ENCODE measurements at regions not wholly inside any gene's neighbourhood (a gene's known extent, or its start where the extent isn't known, plus 50 kb on each side); places are given as distances from the start of the nearest gene placed in this dataset.

DNA sequence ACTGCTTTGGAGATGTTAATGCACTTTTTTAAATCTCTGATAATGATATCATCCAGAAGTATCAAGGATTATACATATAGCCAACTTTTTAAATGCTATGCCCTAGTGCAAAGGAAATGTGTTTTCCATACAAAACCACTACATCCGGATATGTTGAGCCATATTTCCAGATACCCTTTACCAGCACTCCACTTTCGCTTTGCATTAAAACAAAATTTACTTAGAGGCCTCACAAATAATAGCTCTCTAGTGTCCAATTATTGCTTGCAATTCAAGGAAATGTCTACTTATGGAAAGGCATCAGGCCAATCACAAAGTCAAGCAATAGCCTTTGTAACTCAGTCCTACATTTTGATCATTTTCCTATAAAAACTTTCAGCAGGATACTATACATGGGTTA, 1072.8 kb upstream of the INTU start:
- DNase-seq (no peak), ATAC-seq (no peak)
- no peaks in the 10 kb centered on the region for H3K4me1 Mint-ChIP-seq (ENCODE audit: low read depth)
- no peak overlapping the region for H3K4me3 Mint-ChIP-seq
- H3K36me3 Mint-ChIP-seq (ENCODE audit: low read depth): no peaks in the 10 kb centered on the region
- no peaks in the 10 kb centered on the region for H3K27me3 Mint-ChIP-seq
- intact Hi-C loops (cut with micrococcal nuclease): no loop called here
- H3K9me3 Mint-ChIP-seq: peaks cover 9% of the 10 kb centered on the region
- H3K27ac Mint-ChIP-seq: no peak overlapping the region
- ChIA-PET POLR2A (no interaction called here), CTCF (no interaction called here)
- TF ChIP-seq, protein P1, sequence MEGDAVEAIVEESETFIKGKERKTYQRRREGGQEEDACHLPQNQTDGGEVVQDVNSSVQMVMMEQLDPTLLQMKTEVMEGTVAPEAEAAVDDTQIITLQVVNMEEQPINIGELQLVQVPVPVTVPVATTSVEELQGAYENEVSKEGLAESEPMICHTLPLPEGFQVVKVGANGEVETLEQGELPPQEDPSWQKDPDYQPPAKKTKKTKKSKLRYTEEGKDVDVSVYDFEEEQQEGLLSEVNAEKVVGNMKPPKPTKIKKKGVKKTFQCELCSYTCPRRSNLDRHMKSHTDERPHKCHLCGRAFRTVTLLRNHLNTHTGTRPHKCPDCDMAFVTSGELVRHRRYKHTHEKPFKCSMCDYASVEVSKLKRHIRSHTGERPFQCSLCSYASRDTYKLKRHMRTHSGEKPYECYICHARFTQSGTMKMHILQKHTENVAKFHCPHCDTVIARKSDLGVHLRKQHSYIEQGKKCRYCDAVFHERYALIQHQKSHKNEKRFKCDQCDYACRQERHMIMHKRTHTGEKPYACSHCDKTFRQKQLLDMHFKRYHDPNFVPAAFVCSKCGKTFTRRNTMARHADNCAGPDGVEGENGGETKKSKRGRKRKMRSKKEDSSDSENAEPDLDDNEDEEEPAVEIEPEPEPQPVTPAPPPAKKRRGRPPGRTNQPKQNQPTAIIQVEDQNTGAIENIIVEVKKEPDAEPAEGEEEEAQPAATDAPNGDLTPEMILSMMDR (IDR thresholded peaks at IDR 0.05): no peak

DNA sequence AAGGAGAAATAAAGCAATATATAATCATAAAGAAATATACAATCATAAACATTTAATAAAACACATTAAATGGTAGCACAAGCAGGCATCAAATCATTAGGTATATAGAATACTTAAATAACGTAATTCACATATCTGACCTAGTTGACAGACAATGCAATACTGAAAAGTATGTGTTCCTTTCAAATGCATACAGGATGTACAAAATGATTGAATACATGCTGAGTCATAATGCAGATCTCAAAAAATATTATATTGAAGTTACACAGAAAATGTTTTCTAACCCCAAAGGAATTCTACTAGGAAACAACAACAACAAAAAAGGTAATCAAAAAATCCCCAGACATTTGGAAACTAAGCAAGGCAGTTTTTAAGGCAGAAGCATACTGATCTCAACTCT, 1072.0 kb upstream of the INTU start:
- no peaks in the 10 kb centered on the region for H3K36me3 Mint-ChIP-seq (ENCODE audit: low read depth)
- H3K27ac Mint-ChIP-seq: no peak overlapping the region
- TF ChIP-seq, protein P1 (IDR thresholded peaks at IDR 0.05): no peak
- H3K27me3 Mint-ChIP-seq: no peaks in the 10 kb centered on the region
- DNase-seq: no peak
- peaks cover 10% of the 10 kb centered on the region for H3K9me3 Mint-ChIP-seq
- H3K4me3 Mint-ChIP-seq: no peak overlapping the region
- ChIA-PET POLR2A (no interaction called here), CTCF (no interaction called here)
- ATAC-seq: no peak
- no peaks in the 10 kb centered on the region for H3K4me1 Mint-ChIP-seq (ENCODE audit: low read depth)
- intact Hi-C loops (cut with micrococcal nuclease): no loop called here

DNA sequence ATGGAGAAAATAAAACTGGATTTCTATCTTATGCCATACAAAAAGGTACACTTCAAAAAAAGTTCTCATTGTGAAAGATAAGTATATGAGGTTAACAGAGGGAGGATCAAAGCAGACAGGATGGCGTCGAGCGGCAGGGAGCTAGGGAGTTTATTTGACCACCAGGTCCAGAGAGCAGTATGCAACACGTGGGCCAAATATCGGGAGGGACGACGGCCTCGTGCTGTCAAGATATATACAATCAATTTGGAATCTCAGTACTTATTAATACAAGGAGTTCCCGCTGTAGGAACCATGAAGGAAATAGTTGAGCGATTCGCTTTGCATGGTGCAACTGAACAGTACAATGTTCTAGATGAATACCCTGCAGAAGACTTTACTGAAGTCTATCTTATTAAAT, 1069.4 kb upstream of the INTU start:
- TF ChIP-seq, protein P1 (IDR thresholded peaks at IDR 0.05): no peak
- DNase-seq (no peak), ATAC-seq (no peak)
- intact Hi-C loops (cut with micrococcal nuclease): no loop called here
- ChIA-PET CTCF (no interaction called here), POLR2A (no interaction called here)
- Mint-ChIP-seq H3K27me3 (no peaks in the 10 kb centered on the region), H3K27ac (no peak overlapping the region), H3K4me1 (ENCODE audit: low read depth) (no peaks in the 10 kb centered on the region), H3K9me3 (peaks cover 3% of the 10 kb centered on the region), H3K36me3 (ENCODE audit: low read depth) (no peaks in the 10 kb centered on the region), H3K4me3 (no peak overlapping the region)

DNA sequence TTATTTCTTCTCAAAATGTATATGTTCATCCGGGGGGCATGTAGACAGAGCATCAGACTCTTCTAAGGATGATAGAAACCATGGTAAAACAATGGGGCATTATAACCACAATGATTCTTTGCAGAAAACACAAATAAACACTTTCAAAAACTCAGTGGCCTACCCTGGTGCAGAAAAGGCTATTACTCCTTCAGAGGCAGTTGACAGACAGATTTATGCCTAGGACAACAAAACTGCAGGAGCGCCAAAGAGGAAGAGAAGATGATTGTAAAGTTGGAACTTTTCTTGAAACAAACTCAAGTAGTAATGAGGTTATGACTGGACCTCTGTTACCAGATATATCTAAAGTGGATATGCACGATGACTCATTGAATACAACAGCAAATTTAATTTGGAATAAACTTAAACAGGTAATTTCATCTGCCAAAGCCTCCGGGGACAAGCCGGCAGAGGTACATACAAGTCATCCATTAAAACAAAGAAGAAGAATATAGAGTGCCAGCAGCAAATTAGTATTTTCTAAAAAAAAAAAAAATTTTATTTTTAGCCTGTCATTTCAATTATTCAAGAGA, 1068.4 kb upstream of the INTU start:
- ChIA-PET POLR2A (no interaction called here), CTCF (no interaction called here)
- intact Hi-C loops (cut with micrococcal nuclease): no loop called here
- Mint-ChIP-seq H3K9me3 (peaks cover 6% of the 10 kb centered on the region), H3K4me3 (no peak overlapping the region), H3K27ac (no peak overlapping the region), H3K36me3 (ENCODE audit: low read depth) (no peaks in the 10 kb centered on the region), H3K4me1 (ENCODE audit: low read depth) (no peaks in the 10 kb centered on the region), H3K27me3 (no peaks in the 10 kb centered on the region)
- TF ChIP-seq, protein P1 (IDR thresholded peaks at IDR 0.05): no peak
- no peak for ATAC-seq
- no peak for DNase-seq

DNA sequence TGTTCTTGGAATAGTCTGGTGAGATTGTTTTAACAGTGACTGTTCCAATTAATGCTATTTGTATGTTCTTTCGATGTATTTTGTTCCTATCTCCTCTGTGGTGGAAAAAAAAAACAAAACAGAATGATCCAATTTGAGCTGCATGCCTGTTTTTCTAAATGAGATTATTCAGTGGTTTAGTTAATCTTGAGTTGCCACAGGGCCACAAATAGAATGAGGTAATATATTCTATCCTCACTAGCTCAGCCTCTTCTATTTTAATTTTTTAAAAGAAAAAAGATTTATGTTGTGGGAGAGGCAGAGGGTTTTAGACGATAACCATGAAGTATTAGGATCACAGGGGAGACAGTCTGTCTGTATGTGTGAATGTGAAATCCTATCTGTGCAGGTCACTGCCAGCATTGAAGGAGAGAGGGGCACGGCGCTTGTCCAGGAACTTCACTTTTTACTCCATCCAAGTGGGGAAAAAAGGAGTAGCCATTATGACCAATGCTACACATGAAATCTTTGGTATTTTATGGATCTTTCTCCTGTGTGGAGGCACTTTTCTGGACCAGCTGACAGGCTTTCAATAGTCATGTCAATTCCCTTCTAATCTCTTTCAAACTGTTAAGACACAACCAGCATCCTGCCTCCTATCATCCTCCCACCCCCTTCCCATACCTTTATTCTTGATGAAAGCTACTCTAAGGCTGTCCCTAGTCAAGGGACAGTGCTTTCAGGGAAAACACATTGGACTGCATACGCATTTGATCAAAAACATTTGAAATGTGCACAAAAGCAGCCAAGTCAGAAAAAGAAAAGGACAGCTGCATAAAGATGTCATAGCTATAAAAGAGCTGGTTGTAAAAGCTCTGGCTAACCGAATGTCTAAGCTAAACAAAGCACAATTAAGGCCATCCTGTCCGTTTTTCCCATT, 1063.8 kb upstream of the INTU start:
- DNase-seq: no peak
- ChIA-PET CTCF (no interaction called here), POLR2A (no interaction called here)
- Mint-ChIP-seq H3K27me3 (no peaks in the 10 kb centered on the region), H3K27ac (no peak overlapping the region), H3K4me1 (ENCODE audit: low read depth) (no peaks in the 10 kb centered on the region), H3K4me3 (no peak overlapping the region), H3K9me3 (peaks cover 4% of the 10 kb centered on the region), H3K36me3 (ENCODE audit: low read depth) (no peaks in the 10 kb centered on the region)
- intact Hi-C loops (cut with micrococcal nuclease): no loop called here
- ATAC-seq: no peak
- TF ChIP-seq, protein P1 (IDR thresholded peaks at IDR 0.05): no peak
